ENCODE measurements at regions not wholly inside any gene's neighbourhood (a gene's known extent, or its start where the extent isn't known, plus 50 kb on each side); places are given as distances from the start of the nearest gene placed in this dataset.
"Not testable (repeated sequence)": the region's sequence is repeated elsewhere in the genome, so short reads cannot be mapped to it uniquely, and the experiment has no call there.

- no peaks in the 10 kb centered on the region for H3K36me3 ChIP-seq (ENCODE audit: control insufficient read depth in 2 of 2, insufficient read depth in 2 of 2, low read length in 2 of 2)
- no peak overlapping the region for H3K9ac ChIP-seq (ENCODE audit: low read length in 2 of 2)
- no peaks in the 10 kb centered on the region for H3K9me3 ChIP-seq (ENCODE audit: control insufficient read depth in 2 of 2, low read length in 2 of 2)
- peaks cover 30% of the 10 kb centered on the region for H3K4me1 ChIP-seq (ENCODE audit: control insufficient read depth, insufficient read depth, low read length)
- H3K27ac ChIP-seq (ENCODE audit: low read length) = no peak overlapping the region
- no peaks in the 10 kb centered on the region for H3K27me3 ChIP-seq (ENCODE audit: control insufficient read depth in 1 of 2, insufficient read depth in 2 of 2, low read length in 2 of 2)
- no peak overlapping the region for H3K4me3 ChIP-seq (ENCODE audit: low read length in 2 of 2)
Observed at GRCh38 chr6:163708466-163708865, 293.9 kb downstream of the QKI start.

- Histone ChIP-seq H3K36me3 (ENCODE audit: control insufficient read depth in 2 of 2, insufficient read depth in 2 of 2, low read length in 2 of 2) (no peaks in the 10 kb centered on the region), H3K4me1 (ENCODE audit: control insufficient read depth, insufficient read depth, low read length) (peaks cover 29% of the 10 kb centered on the region), H3K9ac (ENCODE audit: low read length in 2 of 2) (no peak overlapping the region), H3K27ac (ENCODE audit: low read length) (no peak overlapping the region), H3K9me3 (ENCODE audit: control insufficient read depth in 2 of 2, low read length in 2 of 2) (no peaks in the 10 kb centered on the region), H3K4me3 (ENCODE audit: low read length in 2 of 2) (no peak overlapping the region), H3K27me3 (ENCODE audit: control insufficient read depth in 1 of 2, insufficient read depth in 2 of 2, low read length in 2 of 2) (no peaks in the 10 kb centered on the region)
Observed at GRCh38 chr6:163707387-163708355, 293.2 kb downstream of the QKI start.

DNA sequence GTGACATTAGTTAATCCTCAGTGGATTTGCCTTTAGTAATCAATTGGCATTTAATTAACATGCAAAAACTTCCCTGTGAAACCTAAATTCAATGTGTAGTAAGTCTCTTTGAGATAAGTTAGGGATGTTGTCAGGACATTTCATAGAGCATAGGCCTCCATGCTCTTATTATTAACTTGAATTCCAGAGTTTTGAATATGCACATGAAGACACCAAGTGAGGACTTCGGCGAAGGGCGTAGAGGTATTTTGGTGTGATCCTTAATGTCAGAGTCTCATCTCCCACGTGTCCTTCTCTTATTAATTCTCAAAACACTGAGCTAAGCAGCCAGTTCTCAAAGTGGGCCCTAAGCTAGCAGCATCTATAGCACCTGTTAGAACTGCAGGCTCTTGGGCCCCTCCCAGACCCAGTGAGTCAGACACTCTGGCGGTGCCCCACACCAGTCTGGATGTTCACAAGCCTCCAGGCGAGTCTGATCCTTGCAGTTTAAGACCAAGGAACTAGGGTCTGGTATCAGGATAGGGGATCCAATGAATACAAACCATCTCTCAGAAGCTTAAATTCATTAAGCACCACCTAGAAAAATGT, 292.1 kb downstream of the QKI start:
- Histone ChIP-seq H3K9ac (ENCODE audit: low read length in 2 of 2) (no peak overlapping the region), H3K9me3 (ENCODE audit: control insufficient read depth in 2 of 2, low read length in 2 of 2) (no peaks in the 10 kb centered on the region), H3K27me3 (ENCODE audit: control insufficient read depth in 1 of 2, insufficient read depth in 2 of 2, low read length in 2 of 2) (no peaks in the 10 kb centered on the region), H3K27ac (ENCODE audit: low read length) (no peak overlapping the region), H3K4me3 (ENCODE audit: low read length in 2 of 2) (no peak overlapping the region), H3K36me3 (ENCODE audit: control insufficient read depth in 2 of 2, insufficient read depth in 2 of 2, low read length in 2 of 2) (no peaks in the 10 kb centered on the region), H3K4me1 (ENCODE audit: control insufficient read depth, insufficient read depth, low read length) (peaks cover 24% of the 10 kb centered on the region)

- Histone ChIP-seq H3K9me3 (ENCODE audit: control insufficient read depth in 2 of 2, low read length in 2 of 2) (no peaks in the 10 kb centered on the region), H3K4me3 (ENCODE audit: low read length in 2 of 2) (no peak overlapping the region), H3K9ac (ENCODE audit: low read length in 2 of 2) (no peak overlapping the region), H3K4me1 (ENCODE audit: control insufficient read depth, insufficient read depth, low read length) (peaks cover 19% of the 10 kb centered on the region), H3K27me3 (ENCODE audit: control insufficient read depth in 1 of 2, insufficient read depth in 2 of 2, low read length in 2 of 2) (no peaks in the 10 kb centered on the region), H3K36me3 (ENCODE audit: control insufficient read depth in 2 of 2, insufficient read depth in 2 of 2, low read length in 2 of 2) (no peaks in the 10 kb centered on the region), H3K27ac (ENCODE audit: low read length) (no peak overlapping the region)
Observed at GRCh38 chr6:163705923-163706322, 291.4 kb downstream of the QKI start.

DNA sequence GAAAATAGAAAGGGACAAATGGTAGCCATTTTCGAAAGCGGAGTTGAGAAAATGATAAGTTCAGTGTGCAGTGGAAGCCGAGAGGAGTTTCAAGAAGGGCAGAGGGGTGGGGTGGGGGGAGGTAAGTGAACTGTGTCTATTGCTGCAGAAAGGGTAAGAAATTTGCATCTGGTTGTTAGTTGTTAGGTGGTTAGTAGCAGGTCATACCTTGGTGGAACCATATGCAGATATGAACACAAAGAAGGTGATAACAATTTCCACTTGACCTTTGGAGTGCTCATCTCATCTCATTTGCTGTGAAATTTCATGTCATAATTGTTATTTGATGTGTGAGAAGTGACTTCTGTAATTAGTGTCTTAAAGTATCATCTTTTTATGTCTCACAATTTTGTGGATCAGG, 288.2 kb downstream of the QKI start:
- Histone ChIP-seq H3K4me3 (ENCODE audit: low read length in 2 of 2) (no peak overlapping the region), H3K9ac (ENCODE audit: low read length in 2 of 2) (no peak overlapping the region), H3K27ac (ENCODE audit: low read length) (no peak overlapping the region), H3K9me3 (ENCODE audit: control insufficient read depth in 2 of 2, low read length in 2 of 2) (no peaks in the 10 kb centered on the region), H3K36me3 (ENCODE audit: control insufficient read depth in 2 of 2, insufficient read depth in 2 of 2, low read length in 2 of 2) (no peaks in the 10 kb centered on the region), H3K4me1 (ENCODE audit: control insufficient read depth, insufficient read depth, low read length) (peaks cover 5% of the 10 kb centered on the region), H3K27me3 (ENCODE audit: control insufficient read depth in 1 of 2, insufficient read depth in 2 of 2, low read length in 2 of 2) (no peaks in the 10 kb centered on the region)

- H3K27ac ChIP-seq (ENCODE audit: low read length) = no peak overlapping the region
- H3K4me3 ChIP-seq (ENCODE audit: low read length in 2 of 2) = no peak overlapping the region
- H3K36me3 ChIP-seq (ENCODE audit: control insufficient read depth in 2 of 2, insufficient read depth in 2 of 2, low read length in 2 of 2) = no peaks in the 10 kb centered on the region
- H3K9me3 ChIP-seq (ENCODE audit: control insufficient read depth in 2 of 2, low read length in 2 of 2) = no peaks in the 10 kb centered on the region
- H3K4me1 ChIP-seq (ENCODE audit: control insufficient read depth, insufficient read depth, low read length) = no peaks in the 10 kb centered on the region
- H3K9ac ChIP-seq (ENCODE audit: low read length in 2 of 2) = no peak overlapping the region
- H3K27me3 ChIP-seq (ENCODE audit: control insufficient read depth in 1 of 2, insufficient read depth in 2 of 2, low read length in 2 of 2) = no peaks in the 10 kb centered on the region
Observed at GRCh38 chr6:163701762-163702161, 287.2 kb downstream of the QKI start.

DNA sequence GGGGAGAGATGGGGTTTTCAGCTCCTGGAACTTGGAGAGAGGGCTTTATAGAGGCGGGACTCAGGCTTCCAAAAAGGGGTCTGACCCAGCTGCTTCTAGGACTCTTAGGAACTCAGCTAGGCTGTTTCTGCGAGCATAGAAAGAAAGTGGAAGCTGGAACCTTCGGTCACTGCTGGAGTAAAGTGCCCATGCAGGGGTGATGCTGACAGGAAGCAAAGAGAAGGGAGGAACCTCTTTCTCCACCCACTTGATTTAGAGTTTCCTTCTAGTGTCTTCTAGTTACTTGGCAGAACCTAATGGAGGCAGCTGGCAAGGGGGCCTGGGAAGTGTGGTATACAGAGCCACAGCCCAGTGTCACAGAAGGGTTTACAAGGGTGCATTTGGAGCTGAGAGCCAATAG, 283.6 kb downstream of the QKI start:
- no peaks in the 10 kb centered on the region for H3K27me3 ChIP-seq (ENCODE audit: control insufficient read depth in 1 of 2, insufficient read depth in 2 of 2, low read length in 2 of 2)
- no peak overlapping the region for H3K27ac ChIP-seq (ENCODE audit: low read length)
- no peak overlapping the region for H3K9ac ChIP-seq (ENCODE audit: low read length in 2 of 2)
- no peaks in the 10 kb centered on the region for H3K9me3 ChIP-seq (ENCODE audit: control insufficient read depth in 2 of 2, low read length in 2 of 2)
- no peaks in the 10 kb centered on the region for H3K4me1 ChIP-seq (ENCODE audit: control insufficient read depth, insufficient read depth, low read length)
- H3K4me3 ChIP-seq (ENCODE audit: low read length in 2 of 2) = no peak overlapping the region
- no peaks in the 10 kb centered on the region for H3K36me3 ChIP-seq (ENCODE audit: control insufficient read depth in 2 of 2, insufficient read depth in 2 of 2, low read length in 2 of 2)

GRCh38 chr6:163696311-163696710, 281.8 kb downstream of the QKI start:
- not testable (repeated sequence) for H3K36me3 ChIP-seq (ENCODE audit: control insufficient read depth in 2 of 2, insufficient read depth in 2 of 2, low read length in 2 of 2)

DNA sequence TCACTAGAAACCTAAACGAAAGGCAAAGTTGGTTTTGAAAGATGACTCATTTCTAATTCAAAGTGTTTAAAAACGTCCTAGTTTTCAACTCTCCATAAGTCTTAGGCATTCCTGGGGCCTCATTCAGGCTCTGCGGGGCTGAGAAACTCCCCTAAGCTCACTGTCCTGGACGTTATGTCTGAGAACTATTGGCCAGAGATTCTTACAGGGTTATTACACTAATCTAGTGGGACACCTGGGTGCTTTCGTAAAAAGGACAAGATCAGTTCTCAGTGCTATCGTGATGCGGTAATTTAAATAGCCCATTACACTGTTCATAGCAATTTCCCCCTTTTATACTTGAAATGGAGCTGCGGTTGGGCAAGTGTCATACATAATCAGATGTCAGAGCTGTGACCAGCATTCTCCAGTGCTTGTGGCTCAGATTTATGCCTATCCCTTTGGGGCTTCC, 280.9 kb downstream of the QKI start:
- no peak overlapping the region for H3K9ac ChIP-seq (ENCODE audit: low read length in 2 of 2)
- no peak overlapping the region for H3K27ac ChIP-seq (ENCODE audit: low read length)
- no peak overlapping the region for H3K4me3 ChIP-seq (ENCODE audit: low read length in 2 of 2)
- no peaks in the 10 kb centered on the region for H3K9me3 ChIP-seq (ENCODE audit: control insufficient read depth in 2 of 2, low read length in 2 of 2)
- no peaks in the 10 kb centered on the region for H3K27me3 ChIP-seq (ENCODE audit: control insufficient read depth in 1 of 2, insufficient read depth in 2 of 2, low read length in 2 of 2)
- no peaks in the 10 kb centered on the region for H3K4me1 ChIP-seq (ENCODE audit: control insufficient read depth, insufficient read depth, low read length)
- H3K36me3 ChIP-seq (ENCODE audit: control insufficient read depth in 2 of 2, insufficient read depth in 2 of 2, low read length in 2 of 2) = no peaks in the 10 kb centered on the region

More at GRCh38 chr6:163696311-163696710, 281.8 kb downstream of the QKI start:
- not testable (repeated sequence) for H3K9ac ChIP-seq (ENCODE audit: low read length in 2 of 2); H3K9me3 ChIP-seq (ENCODE audit: control insufficient read depth in 2 of 2, low read length in 2 of 2); H3K27ac ChIP-seq (ENCODE audit: low read length); H3K4me1 ChIP-seq (ENCODE audit: control insufficient read depth, insufficient read depth, low read length); H3K27me3 ChIP-seq (ENCODE audit: control insufficient read depth in 1 of 2, insufficient read depth in 2 of 2, low read length in 2 of 2); H3K4me3 ChIP-seq (ENCODE audit: low read length in 2 of 2)

DNA sequence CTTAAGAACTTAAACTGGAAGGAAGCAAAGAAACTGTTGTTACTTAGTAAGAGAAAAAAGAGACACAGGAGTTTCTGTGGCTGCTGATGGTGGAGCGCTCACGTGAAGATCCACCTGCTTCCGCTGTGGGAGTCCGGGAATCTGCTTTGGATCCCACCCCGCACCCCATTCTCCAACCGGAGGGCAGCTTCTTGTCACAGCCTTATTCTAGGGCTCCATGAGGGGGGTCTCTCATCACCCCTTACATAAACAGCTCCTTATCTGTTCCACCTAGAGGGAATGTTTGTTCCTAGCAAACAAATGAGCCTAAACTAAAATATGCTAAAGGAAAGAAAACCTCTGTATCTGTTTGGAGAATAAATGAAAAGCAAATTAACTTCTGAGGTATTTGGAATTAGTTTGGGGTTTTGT, 280.5 kb downstream of the QKI start:
- Histone ChIP-seq H3K4me3 (ENCODE audit: low read length in 2 of 2) (no peak overlapping the region), H3K27me3 (ENCODE audit: control insufficient read depth in 1 of 2, insufficient read depth in 2 of 2, low read length in 2 of 2) (no peaks in the 10 kb centered on the region), H3K36me3 (ENCODE audit: control insufficient read depth in 2 of 2, insufficient read depth in 2 of 2, low read length in 2 of 2) (no peaks in the 10 kb centered on the region), H3K9ac (ENCODE audit: low read length in 2 of 2) (no peak overlapping the region), H3K9me3 (ENCODE audit: control insufficient read depth in 2 of 2, low read length in 2 of 2) (no peaks in the 10 kb centered on the region), H3K27ac (ENCODE audit: low read length) (no peak overlapping the region), H3K4me1 (ENCODE audit: control insufficient read depth, insufficient read depth, low read length) (no peaks in the 10 kb centered on the region)

- H3K9me3 ChIP-seq (ENCODE audit: control insufficient read depth in 2 of 2, low read length in 2 of 2) = no peaks in the 10 kb centered on the region
- no peak overlapping the region for H3K9ac ChIP-seq (ENCODE audit: low read length in 2 of 2)
- no peak overlapping the region for H3K27ac ChIP-seq (ENCODE audit: low read length)
- H3K27me3 ChIP-seq (ENCODE audit: control insufficient read depth in 1 of 2, insufficient read depth in 2 of 2, low read length in 2 of 2) = no peaks in the 10 kb centered on the region
- H3K4me3 ChIP-seq (ENCODE audit: low read length in 2 of 2) = no peak overlapping the region
- H3K4me1 ChIP-seq (ENCODE audit: control insufficient read depth, insufficient read depth, low read length) = no peaks in the 10 kb centered on the region
- H3K36me3 ChIP-seq (ENCODE audit: control insufficient read depth in 2 of 2, insufficient read depth in 2 of 2, low read length in 2 of 2) = no peaks in the 10 kb centered on the region
Observed at GRCh38 chr6:163694072-163694471, 279.6 kb downstream of the QKI start.

Data from stomach smooth muscle (tissue), 2 donors.